ENCODE measurements at regions not wholly inside any gene's neighbourhood (a gene's known extent, or its start where the extent isn't known, plus 50 kb on each side); places are given as distances from the start of the nearest gene placed in this dataset.
A peak's percentile ranks its signal among the peaks of the same experiment; 100 is the strongest.

GRCh38 chr5:135203019-135203418, 169.0 kb upstream of the PITX1 start:
- DNase-seq = no peak

GRCh38 chr5:135199919-135200318, 165.9 kb upstream of the PITX1 start:
- no peak for DNase-seq

- no peak for DNase-seq
These were observed 162.5 kb upstream of the PITX1 start for GRCh38 chr5:135196483-135196882.

GRCh38 chr5:135195270-135195608, 161.2 kb upstream of the PITX1 start:
- DNase-seq = no peak

GRCh38 chr5:135194573-135195269, 160.7 kb upstream of the PITX1 start:
- DNase-seq = no peak

- no peak for DNase-seq
These were observed 160.1 kb upstream of the PITX1 start for GRCh38 chr5:135194126-135194488.

- no peak for DNase-seq
These were observed 159.4 kb upstream of the PITX1 start for GRCh38 chr5:135193213-135194125.

GRCh38 chr5:135192351-135192750, 158.3 kb upstream of the PITX1 start:
- no peak for DNase-seq

GRCh38 chr5:135191084-135191826, 157.2 kb upstream of the PITX1 start:
- peak; percentile 75 for DNase-seq

GRCh38 chr5:135190416-135191083, 156.5 kb upstream of the PITX1 start:
- no peak for DNase-seq

- no peak for DNase-seq
These were observed 155.0 kb upstream of the PITX1 start for GRCh38 chr5:135189024-135189423.

GRCh38 chr5:135188233-135188914, 154.3 kb upstream of the PITX1 start:
- no peak for DNase-seq

GRCh38 chr5:135186662-135187522, 152.9 kb upstream of the PITX1 start:
- DNase-seq = no peak

- DNase-seq = no peak
These were observed 151.5 kb upstream of the PITX1 start for GRCh38 chr5:135185481-135186065.

- no peak for DNase-seq
These were observed 150.6 kb upstream of the PITX1 start for GRCh38 chr5:135184646-135185045.

- no peak for DNase-seq
These were observed 149.4 kb upstream of the PITX1 start for GRCh38 chr5:135183464-135183863.

GRCh38 chr5:135182675-135183074, 148.6 kb upstream of the PITX1 start:
- no peak for DNase-seq

- DNase-seq = no peak
These were observed 147.6 kb upstream of the PITX1 start for GRCh38 chr5:135181653-135182052.

- DNase-seq = no peak
These were observed 145.4 kb upstream of the PITX1 start for GRCh38 chr5:135179308-135179980.

GRCh38 chr5:135178476-135179155, 144.6 kb upstream of the PITX1 start:
- DNase-seq = no peak
